ENCODE measurements at regions not wholly inside any gene's neighbourhood (a gene's known extent, or its start where the extent isn't known, plus 50 kb on each side); places are given as distances from the start of the nearest gene placed in this dataset.

DNA sequence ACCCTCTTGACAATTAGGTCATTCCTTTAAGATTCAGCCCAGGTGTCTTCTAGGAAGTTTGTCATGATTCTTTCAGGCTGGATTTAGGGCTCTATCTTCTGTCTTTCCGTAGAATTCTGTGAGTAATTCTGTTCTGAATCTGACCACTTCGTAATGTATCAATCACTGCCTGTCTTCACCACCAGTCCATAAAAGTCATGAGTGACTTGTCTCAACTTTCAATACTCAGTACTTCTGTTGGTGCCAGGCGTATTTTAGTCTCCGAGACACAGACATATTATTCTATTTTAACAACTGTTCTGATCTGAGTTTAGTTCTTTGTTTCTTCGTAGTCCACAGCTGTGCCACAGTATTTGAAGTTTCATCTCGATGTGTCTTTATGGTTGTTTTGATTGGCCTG lies 310.7 kb downstream of the PPARGC1A start:
- WGBS, 3 donors, result 24 to 40% (median 27%) methylated on average over 6 of the region's 6 CpGs
- H3K4me1 ChIP-seq, result peaks cover 21% of the 10 kb centered on the region
- H3K36me3 ChIP-seq (ENCODE audit: insufficient read depth in 1 of 2, low read depth in 1 of 2), result no peaks in the 10 kb centered on the region
- no peaks in the 10 kb centered on the region for H3K9me3 ChIP-seq
- H3K27ac ChIP-seq, result peak overlapping the region; percentile 61
- intact Hi-C loops (cut with DNase I), result no loop called here
- peak overlapping the region; percentile 25 for H3K4me3 ChIP-seq
- no peak for DNase-seq
- H3K27me3 ChIP-seq (ENCODE audit: insufficient read depth in 3 of 3, low read length in 2 of 3), result no peaks in the 10 kb centered on the region
- peak; percentile 74 to 94 (median 85) for ATAC-seq
- TF ChIP-seq, protein P1, sequence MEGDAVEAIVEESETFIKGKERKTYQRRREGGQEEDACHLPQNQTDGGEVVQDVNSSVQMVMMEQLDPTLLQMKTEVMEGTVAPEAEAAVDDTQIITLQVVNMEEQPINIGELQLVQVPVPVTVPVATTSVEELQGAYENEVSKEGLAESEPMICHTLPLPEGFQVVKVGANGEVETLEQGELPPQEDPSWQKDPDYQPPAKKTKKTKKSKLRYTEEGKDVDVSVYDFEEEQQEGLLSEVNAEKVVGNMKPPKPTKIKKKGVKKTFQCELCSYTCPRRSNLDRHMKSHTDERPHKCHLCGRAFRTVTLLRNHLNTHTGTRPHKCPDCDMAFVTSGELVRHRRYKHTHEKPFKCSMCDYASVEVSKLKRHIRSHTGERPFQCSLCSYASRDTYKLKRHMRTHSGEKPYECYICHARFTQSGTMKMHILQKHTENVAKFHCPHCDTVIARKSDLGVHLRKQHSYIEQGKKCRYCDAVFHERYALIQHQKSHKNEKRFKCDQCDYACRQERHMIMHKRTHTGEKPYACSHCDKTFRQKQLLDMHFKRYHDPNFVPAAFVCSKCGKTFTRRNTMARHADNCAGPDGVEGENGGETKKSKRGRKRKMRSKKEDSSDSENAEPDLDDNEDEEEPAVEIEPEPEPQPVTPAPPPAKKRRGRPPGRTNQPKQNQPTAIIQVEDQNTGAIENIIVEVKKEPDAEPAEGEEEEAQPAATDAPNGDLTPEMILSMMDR (IDR thresholded peaks at IDR 0.05), result no peak

DNA sequence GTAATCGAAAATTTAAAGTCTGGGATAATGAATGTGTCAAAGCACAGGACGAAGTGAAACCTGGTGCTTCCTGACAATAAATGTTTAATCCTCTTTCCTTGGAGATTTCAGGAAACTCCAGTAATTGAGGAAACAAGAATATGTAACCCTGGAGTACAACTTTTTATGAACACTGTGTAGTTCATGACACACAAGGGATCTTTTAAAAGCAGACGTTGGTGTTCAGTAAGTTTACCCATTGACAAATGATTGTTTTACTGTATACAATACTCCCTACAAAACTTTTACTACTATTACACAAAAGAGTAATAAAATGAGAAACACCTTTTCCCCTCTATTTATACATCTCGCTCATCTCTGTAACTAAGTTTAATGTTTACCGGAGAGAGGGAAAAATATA lies 312.4 kb downstream of the PPARGC1A start:
- DNase-seq, result no peak
- Histone ChIP-seq H3K4me1 (peaks cover 6% of the 10 kb centered on the region), H3K4me3 (no peak overlapping the region), H3K27me3 (ENCODE audit: insufficient read depth in 3 of 3, low read length in 2 of 3) (no peaks in the 10 kb centered on the region), H3K27ac (no peak overlapping the region), H3K9me3 (no peaks in the 10 kb centered on the region), H3K36me3 (ENCODE audit: insufficient read depth in 1 of 2, low read depth in 1 of 2) (no peaks in the 10 kb centered on the region)
- intact Hi-C loops (cut with DNase I), result no loop called here
- no peak for ATAC-seq
- TF ChIP-seq, protein P1 (IDR thresholded peaks at IDR 0.05), result no peak
- WGBS, 3 donors, result 69 to 71% (median 70%) methylated on average over 5 of the region's 5 CpGs

DNA sequence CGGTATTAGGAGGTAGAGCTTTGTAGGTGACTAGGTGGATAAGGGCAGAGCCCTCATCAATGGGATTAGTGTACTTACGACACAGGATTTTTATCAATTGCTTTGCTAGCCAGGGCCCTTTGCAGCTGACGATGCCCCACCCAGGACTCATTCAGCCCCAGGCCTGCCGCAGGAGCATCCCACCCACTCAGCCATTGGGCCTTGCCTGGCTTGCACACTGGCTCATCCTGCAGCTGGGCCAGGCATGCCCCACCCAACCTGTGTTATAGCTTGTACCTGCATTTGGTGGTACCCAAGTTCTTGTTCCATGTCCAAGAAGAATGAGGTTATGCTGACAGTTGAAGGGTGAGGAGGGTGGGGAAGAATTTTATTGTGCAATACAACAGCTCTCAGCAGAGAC lies 317.5 kb downstream of the PPARGC1A start:
- Histone ChIP-seq H3K9me3 (no peaks in the 10 kb centered on the region), H3K36me3 (ENCODE audit: insufficient read depth in 1 of 2, low read depth in 1 of 2) (no peaks in the 10 kb centered on the region), H3K27ac (no peak overlapping the region), H3K4me3 (no peak overlapping the region), H3K27me3 (ENCODE audit: insufficient read depth in 3 of 3, low read length in 2 of 3) (no peaks in the 10 kb centered on the region), H3K4me1 (no peaks in the 10 kb centered on the region)
- ATAC-seq (no peak), DNase-seq (no peak)
- 89 to 93% (median 91%) methylated on average over 4 of the region's 4 CpGs for WGBS, 3 donors
- intact Hi-C loops (cut with DNase I), result no loop called here
- TF ChIP-seq, protein P1 (IDR thresholded peaks at IDR 0.05), result no peak

DNA sequence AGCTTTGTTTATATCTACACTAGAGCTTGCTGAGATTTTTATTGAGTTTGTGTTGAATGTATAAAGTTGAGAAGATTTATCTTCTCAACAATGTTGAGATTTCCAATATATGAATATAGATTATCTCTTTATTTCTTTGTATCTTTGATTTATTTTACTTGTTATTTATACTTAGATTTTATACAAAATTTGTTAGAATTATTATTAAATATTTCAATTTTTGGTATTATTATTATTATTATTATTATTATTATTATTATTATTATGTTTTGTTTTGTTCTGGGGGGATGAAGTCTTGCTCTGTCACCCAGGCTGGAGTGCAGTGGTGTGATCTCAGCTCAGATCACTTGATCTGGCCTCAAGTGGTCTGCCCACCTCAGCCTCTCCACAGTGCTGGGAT lies 322.5 kb downstream of the PPARGC1A start:
- ATAC-seq (no peak), DNase-seq (no peak)
- intact Hi-C loops (cut with DNase I), result no loop called here
- no peaks in the 10 kb centered on the region for H3K9me3 ChIP-seq
- H3K27ac ChIP-seq, result no peak overlapping the region
- H3K4me1 ChIP-seq, result no peaks in the 10 kb centered on the region
- H3K27me3 ChIP-seq (ENCODE audit: insufficient read depth in 3 of 3, low read length in 2 of 3), result no peaks in the 10 kb centered on the region
- H3K4me3 ChIP-seq, result no peak overlapping the region
- H3K36me3 ChIP-seq (ENCODE audit: insufficient read depth in 1 of 2, low read depth in 1 of 2), result no peaks in the 10 kb centered on the region
- TF ChIP-seq, protein P1 (IDR thresholded peaks at IDR 0.05), result no peak

DNA sequence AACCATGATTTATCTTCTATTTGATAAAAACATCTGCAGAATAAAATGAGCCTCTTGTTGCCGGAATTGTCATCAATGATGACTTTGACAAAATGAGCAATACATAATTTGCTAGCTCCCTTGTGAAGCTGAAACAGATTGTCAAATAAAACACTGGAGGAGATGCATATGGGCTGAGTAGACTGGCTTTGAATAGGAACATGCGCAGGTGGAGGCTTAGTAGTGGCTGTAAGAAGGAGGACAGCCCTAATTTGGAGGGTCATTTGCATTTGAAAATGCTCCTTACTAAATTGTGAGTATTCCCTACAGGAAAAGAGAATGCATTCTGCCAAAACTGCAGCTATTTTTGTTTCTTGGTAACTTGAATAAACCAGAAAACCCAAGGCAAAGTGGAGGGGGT lies 329.1 kb downstream of the PPARGC1A start:
- ATAC-seq, result no peak
- TF ChIP-seq, protein P1 (IDR thresholded peaks at IDR 0.05), result no peak
- H3K27me3 ChIP-seq (ENCODE audit: insufficient read depth in 3 of 3, low read length in 2 of 3), result no peaks in the 10 kb centered on the region
- no peaks in the 10 kb centered on the region for H3K36me3 ChIP-seq (ENCODE audit: insufficient read depth in 1 of 2, low read depth in 1 of 2)
- H3K4me3 ChIP-seq, result no peak overlapping the region
- no peaks in the 10 kb centered on the region for H3K9me3 ChIP-seq
- WGBS, 3 donors, result 88 to 90% (median 88%) methylated on average over 2 of the region's 2 CpGs
- no peak overlapping the region for H3K27ac ChIP-seq
- DNase-seq, result no peak
- intact Hi-C loops (cut with DNase I), result no loop called here
- no peaks in the 10 kb centered on the region for H3K4me1 ChIP-seq

Data from psoas muscle (tissue), 7 donors.